ENCODE measurements at regions not wholly inside any gene's neighbourhood (a gene's known extent, or its start where the extent isn't known, plus 50 kb on each side); places are given as distances from the start of the nearest gene placed in this dataset.

DNA sequence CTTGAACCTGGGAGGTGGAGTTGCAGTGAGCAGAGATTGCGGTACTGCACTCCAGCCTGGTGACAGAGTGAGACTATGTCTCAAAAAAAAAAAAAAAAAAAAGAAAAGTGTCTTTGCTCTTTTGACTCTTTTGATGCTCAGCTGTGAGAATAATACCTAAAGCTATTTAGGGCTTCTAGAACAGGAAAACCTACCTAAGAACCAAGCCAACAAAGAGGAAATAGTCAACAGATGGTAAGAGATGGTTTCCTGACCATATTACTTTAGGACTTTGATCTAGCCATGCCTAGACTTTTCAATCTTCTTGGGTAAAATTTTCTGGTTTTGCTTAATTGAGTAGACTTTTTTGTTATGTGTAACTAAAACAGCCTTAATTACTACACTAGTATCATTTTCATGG lies 508.1 kb downstream of the EPHA7 start:
- Histone ChIP-seq H3K4me2 (ENCODE audit: insufficient read depth, insufficient read length, low read length) (no peak overlapping the region), H2BK15ac (ENCODE audit: low read depth, low read length) (no peak overlapping the region), H3K14ac (ENCODE audit: insufficient read depth, low read length) (no peak overlapping the region), H2BK20ac (ENCODE audit: low read depth, low read length, poor library complexity, severe bottlenecking) (no peak overlapping the region), H3K23ac (ENCODE audit: insufficient read length, low read depth, low read length) (no peak overlapping the region), H3K79me2 (ENCODE audit: insufficient read depth, low read length) (no peaks in the 10 kb centered on the region), H3K23me2 (ENCODE audit: insufficient read length, low read depth, low read length, poor library complexity, severe bottlenecking) (no peaks in the 10 kb centered on the region), H3K27me3 (ENCODE audit: insufficient read depth, low read length) (no peaks in the 10 kb centered on the region), H4K8ac (replicated peaks; ENCODE audit: insufficient read length, low read depth, low read length) (no peak overlapping the region), H3K9me3 (ENCODE audit: control insufficient read depth, low read depth, low read length) (no peaks in the 10 kb centered on the region), H3K27ac (ENCODE audit: insufficient read length, low read depth, low read length) (no peak overlapping the region), H3K79me1 (ENCODE audit: insufficient read depth, low read depth, low read length, poor library complexity, severe bottlenecking) (no peaks in the 10 kb centered on the region), H3K9ac (ENCODE audit: extremely low read depth, insufficient read length, low read length) (no peak overlapping the region), H2BK120ac (ENCODE audit: low read depth, low read length, poor library complexity, severe bottlenecking) (no peak overlapping the region), H2BK5ac (ENCODE audit: insufficient read length, low read length) (no peak overlapping the region), H3K4me1 (ENCODE audit: insufficient read depth, low read length) (no peaks in the 10 kb centered on the region), H2BK12ac (ENCODE audit: insufficient read length, low read depth, low read length) (no peak overlapping the region), H4K91ac (ENCODE audit: insufficient read length, low read depth, low read length) (no peak overlapping the region), H3K18ac (ENCODE audit: insufficient read length, low read depth, low read length) (no peak overlapping the region), H2AK5ac (ENCODE audit: insufficient read length, low read length) (no peak overlapping the region), H3K56ac (ENCODE audit: insufficient read length, low read depth, low read length) (no peak overlapping the region), H3T11ph (ENCODE audit: low read length) (no peak overlapping the region), H3K4ac (ENCODE audit: low read depth, low read length) (no peak overlapping the region), H4K20me1 (ENCODE audit: control insufficient read depth, insufficient read depth, insufficient read length) (no peaks in the 10 kb centered on the region), H2AFZ (ENCODE audit: low read length) (no peak overlapping the region), H4K5ac (ENCODE audit: insufficient read length, low read depth, low read length) (no peak overlapping the region)
- no peaks in the 10 kb centered on the region for H3K9me3 Mint-ChIP-seq
- WGBS (ENCODE audit: extremely low coverage, insufficient read length, low lambda C conversion rate), result no CpG with 5 or more reads among the region's 1 CpG
- no peak overlapping the region for H3K4me3 Mint-ChIP-seq
- H3K36me3 Mint-ChIP-seq (ENCODE audit: insufficient read depth in 1 of 3, low read depth in 3 of 3), result no peaks in the 10 kb centered on the region
- DNase-seq, result no peak
- no peaks in the 10 kb centered on the region for H3K27me3 Mint-ChIP-seq (ENCODE audit: low read depth)
- H3K27ac Mint-ChIP-seq, result no peak overlapping the region
- H3K4me1 Mint-ChIP-seq, result peaks cover 8 to 13% of the 10 kb centered on the region in 2 experiments
- TF ChIP-seq, protein P1, sequence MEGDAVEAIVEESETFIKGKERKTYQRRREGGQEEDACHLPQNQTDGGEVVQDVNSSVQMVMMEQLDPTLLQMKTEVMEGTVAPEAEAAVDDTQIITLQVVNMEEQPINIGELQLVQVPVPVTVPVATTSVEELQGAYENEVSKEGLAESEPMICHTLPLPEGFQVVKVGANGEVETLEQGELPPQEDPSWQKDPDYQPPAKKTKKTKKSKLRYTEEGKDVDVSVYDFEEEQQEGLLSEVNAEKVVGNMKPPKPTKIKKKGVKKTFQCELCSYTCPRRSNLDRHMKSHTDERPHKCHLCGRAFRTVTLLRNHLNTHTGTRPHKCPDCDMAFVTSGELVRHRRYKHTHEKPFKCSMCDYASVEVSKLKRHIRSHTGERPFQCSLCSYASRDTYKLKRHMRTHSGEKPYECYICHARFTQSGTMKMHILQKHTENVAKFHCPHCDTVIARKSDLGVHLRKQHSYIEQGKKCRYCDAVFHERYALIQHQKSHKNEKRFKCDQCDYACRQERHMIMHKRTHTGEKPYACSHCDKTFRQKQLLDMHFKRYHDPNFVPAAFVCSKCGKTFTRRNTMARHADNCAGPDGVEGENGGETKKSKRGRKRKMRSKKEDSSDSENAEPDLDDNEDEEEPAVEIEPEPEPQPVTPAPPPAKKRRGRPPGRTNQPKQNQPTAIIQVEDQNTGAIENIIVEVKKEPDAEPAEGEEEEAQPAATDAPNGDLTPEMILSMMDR (conservative IDR thresholded peaks at IDR 0.05), result no peak

All from H9 (cell line).